Activated naive CD8-positive, alpha-beta T cell treated with anti-CD3 and anti-CD28 coated beads, Interleukin-2, amount 10 ng/mL, durations not matched to agents 7 days and 5 days (primary cell): ENCODE measurements at regions not wholly inside any gene's neighbourhood (a gene's known extent, or its start where the extent isn't known, plus 50 kb on each side); places are given as distances from the start of the nearest gene placed in this dataset.

Source experiments
- ATAC-seq: fragments of 150-1000 bp; cut with Tn5 transposase; one replicate; pipeline ENCODE4 v1.10.0; 2021; ENCODE audit warnings: low read depth, moderate library complexity
- POLR2A ChIA-PET: fragments of 350-600 bp; sonication (Branson Sonifier 250); formaldehyde crosslinking; loops from one replicate; lab custom pipeline; 2021; ENCODE audit warnings: antibody characterized with exemption; lab: Charles Lee
- DNase-seq: peaks from one replicate; pipeline ENCODE4 v3.0.0; 2021
- H3K27ac Mint-ChIP-seq: one replicate; pipeline ENCODE4 v1.8.0; 2022; ENCODE audit warnings: mild to moderate bottlenecking, mixed read lengths
- H3K27me3 Mint-ChIP-seq: one replicate; pipeline ENCODE4 v1.8.0; 2022; ENCODE audit warnings: mild to moderate bottlenecking, moderate library complexity, mixed read lengths
- H3K36me3 Mint-ChIP-seq: one replicate; pipeline ENCODE4 v1.8.0; 2021; ENCODE audit warnings: mild to moderate bottlenecking, mixed read lengths
- H3K4me1 Mint-ChIP-seq: one replicate; pipeline ENCODE4 v1.8.0; 2021; ENCODE audit warnings: mixed read lengths
- H3K4me3 Mint-ChIP-seq: one replicate; pipeline ENCODE4 v1.8.0; 2022; ENCODE audit warnings: mild to moderate bottlenecking, moderate library complexity, mixed read lengths
- H3K9me3 Mint-ChIP-seq: one replicate; pipeline ENCODE4 v1.8.0; 2021; ENCODE audit warnings: mixed read lengths

DNA sequence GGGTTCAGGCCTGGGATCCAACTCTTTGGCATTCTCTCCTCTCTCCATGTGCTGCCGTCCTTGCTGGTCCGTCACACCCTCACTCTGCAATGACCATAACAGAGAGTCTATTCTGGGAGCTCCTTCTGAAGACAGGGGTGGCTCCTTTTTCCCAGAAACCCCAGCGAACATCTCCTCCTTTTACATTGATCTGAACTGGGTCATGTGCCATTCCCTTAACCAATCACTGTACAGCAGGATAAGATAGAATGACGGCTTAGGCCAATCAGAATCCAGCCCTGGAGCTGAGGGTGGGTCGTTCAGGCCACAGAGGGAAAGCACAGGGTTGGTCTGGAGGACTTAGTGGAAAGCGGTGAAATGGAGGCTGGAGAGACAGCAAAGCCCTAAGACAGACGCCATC, 740.1 kb downstream of the MATN1 start:
- peaks cover 1% of the 10 kb centered on the region for H3K27me3 Mint-ChIP-seq
- no peaks in the 10 kb centered on the region for H3K9me3 Mint-ChIP-seq
- no peak for DNase-seq
- H3K4me1 Mint-ChIP-seq: no peaks in the 10 kb centered on the region
- POLR2A ChIA-PET: no interaction called here
- no peak for ATAC-seq
- H3K36me3 Mint-ChIP-seq: no peaks in the 10 kb centered on the region
- H3K27ac Mint-ChIP-seq: no peak overlapping the region
- no peak overlapping the region for H3K4me3 Mint-ChIP-seq

DNA sequence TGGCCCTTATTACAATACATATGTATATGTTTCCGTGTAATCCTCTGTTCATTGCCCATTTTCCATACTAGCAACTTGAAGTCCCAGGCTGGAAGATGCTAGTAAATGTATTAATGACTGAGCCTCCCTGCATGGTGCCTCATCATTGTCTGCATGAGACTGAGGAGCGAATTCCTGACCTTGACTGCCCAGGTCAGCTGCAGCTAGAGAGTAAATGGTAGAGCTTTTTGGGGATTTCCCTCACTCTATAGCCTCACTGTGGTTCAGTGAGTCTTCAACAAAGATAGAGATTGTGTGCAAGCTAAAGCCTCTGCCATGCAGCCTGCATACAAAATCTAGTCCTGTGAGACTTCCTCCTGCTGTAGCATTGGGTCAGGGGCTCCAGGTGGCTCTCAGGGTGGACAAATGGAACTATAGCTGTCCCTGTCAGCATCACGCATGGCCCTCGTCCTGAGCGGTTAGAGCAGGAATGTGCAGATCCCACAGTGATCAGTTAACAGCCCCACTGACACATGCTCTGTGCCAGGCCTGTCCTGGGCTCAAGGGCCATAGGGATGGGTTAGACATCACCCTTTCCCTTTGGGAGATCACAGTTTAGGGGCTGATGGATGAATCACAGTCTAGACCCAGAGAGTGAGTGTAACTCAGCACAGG, 741.7 kb downstream of the MATN1 start:
- Mint-ChIP-seq H3K9me3 (no peaks in the 10 kb centered on the region), H3K27ac (no peak overlapping the region), H3K4me1 (no peaks in the 10 kb centered on the region), H3K27me3 (peaks cover 6% of the 10 kb centered on the region), H3K4me3 (no peak overlapping the region), H3K36me3 (no peaks in the 10 kb centered on the region)
- no peak for DNase-seq
- POLR2A ChIA-PET: no interaction called here
- ATAC-seq: no peak

DNA sequence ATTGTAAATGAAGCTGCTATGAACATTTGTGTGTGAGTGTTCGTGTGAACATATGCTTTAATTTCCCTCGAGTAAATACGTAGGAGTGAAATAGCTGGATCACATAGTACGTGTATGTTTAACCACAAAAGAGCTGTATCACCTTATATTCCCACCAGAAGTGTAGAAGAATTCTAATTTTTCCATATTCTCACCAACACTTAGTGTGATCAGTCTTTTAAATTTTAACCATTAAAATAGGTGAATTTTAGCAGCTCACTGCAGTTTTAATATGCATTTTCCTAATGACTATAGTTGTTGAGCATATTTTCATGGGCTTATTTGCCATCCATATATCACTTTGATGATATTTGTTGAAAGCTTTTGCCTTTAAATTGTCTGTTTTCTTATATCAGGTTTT, 741.2 kb downstream of the PTPRU start:
- no peak overlapping the region for H3K4me3 Mint-ChIP-seq
- no peaks in the 10 kb centered on the region for H3K36me3 Mint-ChIP-seq
- H3K4me1 Mint-ChIP-seq: no peaks in the 10 kb centered on the region
- no peak for DNase-seq
- no peaks in the 10 kb centered on the region for H3K9me3 Mint-ChIP-seq
- H3K27me3 Mint-ChIP-seq: peaks cover 7% of the 10 kb centered on the region
- no peak overlapping the region for H3K27ac Mint-ChIP-seq
- ATAC-seq: no peak
- POLR2A ChIA-PET: no interaction called here

DNA sequence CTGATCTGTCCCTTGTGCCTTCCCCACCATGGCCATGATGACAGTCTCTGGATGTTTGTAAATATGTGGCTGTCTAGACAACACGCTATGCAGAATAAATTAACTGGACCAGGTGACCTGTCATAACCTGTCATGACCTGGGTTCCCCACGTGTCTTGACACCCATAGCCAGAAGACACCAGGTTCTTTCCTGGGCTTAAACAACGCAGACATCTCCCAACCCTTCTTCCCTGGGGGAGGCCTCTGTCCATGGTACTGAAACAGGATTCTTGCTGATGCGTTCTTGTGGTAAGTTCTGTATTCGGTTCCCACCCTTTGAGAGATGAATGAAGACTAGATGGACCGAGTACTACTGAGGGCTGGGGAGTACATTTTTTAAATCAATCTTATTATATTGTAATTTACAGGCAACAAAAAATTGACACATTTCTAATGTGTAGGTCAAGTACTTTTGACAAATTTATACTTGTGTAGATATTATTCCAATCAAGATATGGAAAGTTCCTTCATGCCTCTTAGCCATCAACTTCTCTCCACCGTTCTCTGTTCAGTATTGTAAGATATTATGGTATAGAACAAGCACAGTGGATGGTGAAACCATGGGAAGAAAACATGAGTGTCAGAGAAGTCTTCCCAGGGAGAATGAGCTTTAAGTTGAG, 738.8 kb downstream of the PTPRU start:
- Mint-ChIP-seq H3K4me3 (no peak overlapping the region), H3K4me1 (no peaks in the 10 kb centered on the region), H3K9me3 (no peaks in the 10 kb centered on the region), H3K27ac (no peak overlapping the region), H3K36me3 (no peaks in the 10 kb centered on the region), H3K27me3 (peaks cover 10% of the 10 kb centered on the region)
- POLR2A ChIA-PET: no interaction called here
- no peak for ATAC-seq
- DNase-seq: no peak

DNA sequence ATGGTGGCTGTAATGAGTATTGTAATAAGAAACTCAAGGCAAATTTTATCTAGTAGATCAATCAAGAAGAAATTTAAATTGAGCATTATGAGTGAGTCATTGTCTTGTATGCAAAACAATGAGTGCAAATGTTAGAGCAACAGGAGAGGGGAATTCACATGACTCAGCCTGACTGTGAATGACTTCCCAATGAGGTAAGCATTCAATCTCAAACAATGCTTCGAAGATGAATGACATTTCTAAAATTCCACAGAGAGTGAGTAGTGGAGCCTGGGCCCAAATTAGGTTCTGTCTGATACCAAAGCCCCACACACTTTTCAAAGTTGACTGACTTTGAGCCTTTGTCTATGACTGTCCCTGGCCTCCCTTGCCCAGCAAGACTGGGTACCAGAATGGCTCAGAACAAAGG, 738.0 kb downstream of the PTPRU start:
- POLR2A ChIA-PET: no interaction called here
- Mint-ChIP-seq H3K9me3 (no peaks in the 10 kb centered on the region), H3K36me3 (no peaks in the 10 kb centered on the region), H3K27ac (no peak overlapping the region), H3K4me1 (no peaks in the 10 kb centered on the region), H3K27me3 (peaks cover 10% of the 10 kb centered on the region), H3K4me3 (no peak overlapping the region)
- ATAC-seq (no peak), DNase-seq (no peak)

DNA sequence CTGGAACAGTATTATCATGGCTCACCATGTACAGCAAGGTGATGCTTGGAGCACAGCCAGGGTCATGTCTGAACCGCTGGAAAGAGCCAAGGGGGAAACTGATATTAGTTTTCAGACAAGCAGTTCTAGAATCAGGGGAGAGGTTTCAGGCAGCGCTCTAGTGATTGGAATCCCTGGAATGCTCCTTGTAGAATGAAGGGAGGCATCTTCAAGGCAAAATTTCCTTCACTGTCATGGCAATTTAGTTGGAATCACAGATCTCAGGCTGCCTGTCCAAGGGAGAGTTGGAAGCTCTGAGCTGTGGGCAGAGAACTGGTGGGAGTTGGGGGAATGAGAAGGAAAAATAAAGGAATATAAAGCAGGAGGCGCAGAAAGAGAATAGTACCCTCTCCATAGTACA, 737.1 kb downstream of the PTPRU start:
- no peaks in the 10 kb centered on the region for H3K4me1 Mint-ChIP-seq
- no peak for ATAC-seq
- peaks cover 10% of the 10 kb centered on the region for H3K27me3 Mint-ChIP-seq
- H3K4me3 Mint-ChIP-seq: no peak overlapping the region
- POLR2A ChIA-PET: no interaction called here
- no peaks in the 10 kb centered on the region for H3K9me3 Mint-ChIP-seq
- H3K27ac Mint-ChIP-seq: no peak overlapping the region
- DNase-seq: no peak
- H3K36me3 Mint-ChIP-seq: no peaks in the 10 kb centered on the region

DNA sequence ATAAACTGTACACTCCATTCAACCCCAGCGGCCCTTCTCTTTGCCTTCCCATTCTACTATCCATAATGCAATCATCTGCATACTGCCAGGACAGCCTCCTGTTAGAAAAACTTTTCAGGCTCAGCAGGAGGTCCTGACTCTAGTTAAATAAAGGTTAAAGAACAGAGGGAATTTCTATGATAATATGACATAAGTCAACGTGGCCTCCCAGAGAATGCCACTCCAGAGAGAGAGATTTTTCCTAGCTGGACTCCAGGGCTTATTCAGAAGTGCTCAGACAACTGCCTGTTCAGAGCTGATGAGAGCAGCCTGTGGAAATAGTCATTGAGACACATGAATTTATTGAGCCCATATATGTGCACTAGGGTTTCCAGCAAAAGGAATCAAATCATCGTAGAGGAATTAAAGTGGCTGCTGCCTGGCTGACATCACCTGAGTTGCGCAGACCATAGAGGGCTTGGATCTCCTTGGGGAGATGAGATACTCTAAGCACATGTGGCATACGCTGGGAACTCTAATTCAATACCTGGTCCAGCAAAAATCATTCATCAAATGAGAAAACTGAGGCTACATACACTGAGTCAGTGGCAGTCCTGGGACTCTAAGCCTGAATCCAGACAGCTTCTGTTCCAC, 736.2 kb downstream of the PTPRU start:
- no peaks in the 10 kb centered on the region for H3K9me3 Mint-ChIP-seq
- no peak for DNase-seq
- H3K27ac Mint-ChIP-seq: no peak overlapping the region
- no peaks in the 10 kb centered on the region for H3K4me1 Mint-ChIP-seq
- H3K36me3 Mint-ChIP-seq: no peaks in the 10 kb centered on the region
- peaks cover 5% of the 10 kb centered on the region for H3K27me3 Mint-ChIP-seq
- ATAC-seq: no peak
- POLR2A ChIA-PET: no interaction called here
- H3K4me3 Mint-ChIP-seq: no peak overlapping the region

DNA sequence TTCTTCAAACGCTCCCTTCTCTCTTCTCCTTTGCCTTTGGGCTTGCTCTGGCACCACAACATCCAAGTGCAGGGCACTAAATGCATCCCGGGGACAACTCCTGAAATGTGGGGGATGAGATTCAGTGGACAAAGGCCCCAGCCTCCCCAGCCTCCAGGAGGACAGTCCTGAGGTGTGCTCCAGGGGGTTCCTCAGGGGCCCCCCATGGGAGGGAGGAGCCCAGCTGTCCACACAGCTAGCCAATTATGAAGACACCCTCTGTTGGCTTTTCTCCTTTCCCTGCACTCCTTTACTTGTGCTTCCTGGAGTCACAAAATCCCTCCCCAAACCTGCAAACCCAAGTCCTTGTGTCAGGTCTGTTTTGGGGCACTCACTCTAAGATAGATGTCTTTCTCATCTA, 735.4 kb downstream of the PTPRU start:
- DNase-seq (no peak), ATAC-seq (no peak)
- H3K9me3 Mint-ChIP-seq: no peaks in the 10 kb centered on the region
- H3K4me3 Mint-ChIP-seq: no peak overlapping the region
- peaks cover 4% of the 10 kb centered on the region for H3K27me3 Mint-ChIP-seq
- no peaks in the 10 kb centered on the region for H3K4me1 Mint-ChIP-seq
- no peak overlapping the region for H3K27ac Mint-ChIP-seq
- no peaks in the 10 kb centered on the region for H3K36me3 Mint-ChIP-seq
- POLR2A ChIA-PET: no interaction called here

DNA sequence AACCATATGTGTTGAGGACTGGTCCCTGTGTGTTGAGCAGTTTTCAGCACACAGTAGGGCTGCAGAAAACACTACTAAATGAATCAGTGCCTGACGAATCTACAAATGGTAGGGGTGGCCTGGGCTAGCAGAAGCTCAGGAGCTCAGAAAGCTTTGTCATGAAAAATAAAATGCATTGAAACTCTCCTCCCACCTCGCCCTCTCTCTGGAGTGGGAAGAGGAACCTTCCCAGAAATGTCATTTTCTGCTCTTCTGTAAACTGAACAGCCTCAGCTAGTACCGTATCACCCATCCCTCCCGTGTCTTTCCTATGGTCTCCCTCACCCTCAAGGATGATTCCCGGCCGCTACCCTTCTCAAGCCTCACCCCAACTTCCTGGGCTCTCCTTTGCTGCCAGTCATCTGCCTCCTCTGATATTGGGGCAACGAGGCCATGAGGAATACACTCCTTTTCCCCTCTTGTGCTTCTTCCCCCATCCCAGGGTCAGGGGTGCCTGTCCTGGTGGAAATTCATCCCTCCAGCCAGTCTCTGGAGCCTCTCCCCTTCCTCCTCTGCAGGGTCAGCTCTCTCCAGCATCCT, 734.5 kb downstream of the PTPRU start:
- H3K4me3 Mint-ChIP-seq: no peak overlapping the region
- no peaks in the 10 kb centered on the region for H3K36me3 Mint-ChIP-seq
- no peak overlapping the region for H3K27ac Mint-ChIP-seq
- H3K4me1 Mint-ChIP-seq: no peaks in the 10 kb centered on the region
- no peaks in the 10 kb centered on the region for H3K9me3 Mint-ChIP-seq
- POLR2A ChIA-PET: no interaction called here
- DNase-seq (no peak), ATAC-seq (no peak)
- peaks cover 4% of the 10 kb centered on the region for H3K27me3 Mint-ChIP-seq

DNA sequence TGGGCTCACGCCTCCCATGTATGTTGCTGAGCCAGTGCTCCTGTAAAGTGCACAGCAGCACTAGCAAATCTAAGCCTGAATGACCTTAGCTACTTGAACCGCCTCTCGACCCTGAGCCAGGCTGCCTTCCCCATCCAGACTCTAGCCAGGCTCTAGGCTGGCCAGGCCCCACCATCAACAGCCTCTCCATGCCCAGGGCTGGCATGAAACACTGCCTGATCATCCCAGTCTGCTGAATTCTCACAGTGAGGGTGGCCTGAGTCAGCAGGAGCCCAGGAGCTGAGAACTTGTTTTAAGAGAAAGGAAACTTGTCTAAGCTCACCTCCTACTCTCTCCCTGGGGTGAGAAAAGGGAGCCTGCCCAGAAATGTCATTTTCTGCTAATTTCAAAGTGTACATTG, 733.3 kb downstream of the PTPRU start:
- DNase-seq (no peak), ATAC-seq (no peak)
- Mint-ChIP-seq H3K4me1 (no peaks in the 10 kb centered on the region), H3K36me3 (no peaks in the 10 kb centered on the region), H3K4me3 (no peak overlapping the region), H3K9me3 (no peaks in the 10 kb centered on the region), H3K27ac (no peak overlapping the region), H3K27me3 (peaks cover 4% of the 10 kb centered on the region)
- POLR2A ChIA-PET: no interaction called here

DNA sequence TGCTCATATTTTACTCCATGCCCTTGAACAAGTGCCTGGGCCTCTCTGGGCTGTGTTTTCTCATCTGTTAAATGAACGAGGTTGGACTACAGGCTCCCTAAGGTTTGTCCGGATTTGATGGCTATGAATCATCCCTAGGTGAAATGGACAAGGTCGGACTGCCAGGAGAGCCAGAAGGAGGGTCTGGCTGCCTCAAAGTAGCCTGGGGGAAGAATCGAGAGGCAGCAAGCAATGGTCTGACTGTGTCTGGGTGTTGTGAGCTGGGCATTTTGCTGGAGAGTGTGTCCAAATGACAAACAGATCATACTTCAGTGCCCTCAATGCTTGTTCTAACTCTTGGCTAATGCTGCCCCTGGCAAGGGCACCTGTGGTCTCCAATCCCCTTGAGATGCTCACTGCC, 730.9 kb downstream of the PTPRU start:
- H3K27ac Mint-ChIP-seq: no peak overlapping the region
- no peak overlapping the region for H3K4me3 Mint-ChIP-seq

DNA sequence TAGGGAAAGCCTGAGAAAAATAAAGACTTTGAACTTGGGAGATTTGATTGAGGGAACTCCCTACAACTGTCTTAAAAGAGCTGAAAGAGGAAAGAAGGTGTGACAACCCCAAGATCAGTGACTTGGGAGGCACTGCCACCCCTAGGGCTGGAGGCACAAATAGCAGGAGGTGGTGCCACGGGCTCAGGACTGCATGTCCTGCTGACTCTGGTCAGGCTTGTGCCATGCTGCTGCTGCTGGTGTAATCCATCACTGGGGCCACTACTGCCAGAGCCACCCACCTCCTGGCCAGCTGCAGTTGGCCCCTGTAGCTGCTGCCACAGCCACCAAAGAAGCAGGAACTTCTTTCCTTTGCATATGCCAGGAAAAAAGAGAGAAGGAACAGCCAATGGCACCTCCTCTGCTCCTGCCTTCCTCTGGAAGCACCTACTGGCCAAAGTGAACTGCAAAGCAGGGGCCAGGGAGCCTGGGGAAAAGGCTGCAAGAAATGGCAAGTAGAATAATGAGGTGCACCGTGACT, 730.3 kb downstream of the PTPRU start:
- POLR2A ChIA-PET: no interaction called here
- Mint-ChIP-seq H3K4me1 (no peaks in the 10 kb centered on the region), H3K9me3 (no peaks in the 10 kb centered on the region), H3K27me3 (peaks cover under 1% of the 10 kb centered on the region), H3K4me3 (no peak overlapping the region), H3K27ac (no peak overlapping the region), H3K36me3 (no peaks in the 10 kb centered on the region)
- ATAC-seq (no peak), DNase-seq (no peak)

More for the DNA sequence above, 730.9 kb downstream of the PTPRU start:
- no peak for DNase-seq
- H3K9me3 Mint-ChIP-seq: no peaks in the 10 kb centered on the region
- H3K36me3 Mint-ChIP-seq: no peaks in the 10 kb centered on the region
- ATAC-seq: no peak
- H3K4me1 Mint-ChIP-seq: no peaks in the 10 kb centered on the region
- POLR2A ChIA-PET: no interaction called here
- peaks cover 4% of the 10 kb centered on the region for H3K27me3 Mint-ChIP-seq

DNA sequence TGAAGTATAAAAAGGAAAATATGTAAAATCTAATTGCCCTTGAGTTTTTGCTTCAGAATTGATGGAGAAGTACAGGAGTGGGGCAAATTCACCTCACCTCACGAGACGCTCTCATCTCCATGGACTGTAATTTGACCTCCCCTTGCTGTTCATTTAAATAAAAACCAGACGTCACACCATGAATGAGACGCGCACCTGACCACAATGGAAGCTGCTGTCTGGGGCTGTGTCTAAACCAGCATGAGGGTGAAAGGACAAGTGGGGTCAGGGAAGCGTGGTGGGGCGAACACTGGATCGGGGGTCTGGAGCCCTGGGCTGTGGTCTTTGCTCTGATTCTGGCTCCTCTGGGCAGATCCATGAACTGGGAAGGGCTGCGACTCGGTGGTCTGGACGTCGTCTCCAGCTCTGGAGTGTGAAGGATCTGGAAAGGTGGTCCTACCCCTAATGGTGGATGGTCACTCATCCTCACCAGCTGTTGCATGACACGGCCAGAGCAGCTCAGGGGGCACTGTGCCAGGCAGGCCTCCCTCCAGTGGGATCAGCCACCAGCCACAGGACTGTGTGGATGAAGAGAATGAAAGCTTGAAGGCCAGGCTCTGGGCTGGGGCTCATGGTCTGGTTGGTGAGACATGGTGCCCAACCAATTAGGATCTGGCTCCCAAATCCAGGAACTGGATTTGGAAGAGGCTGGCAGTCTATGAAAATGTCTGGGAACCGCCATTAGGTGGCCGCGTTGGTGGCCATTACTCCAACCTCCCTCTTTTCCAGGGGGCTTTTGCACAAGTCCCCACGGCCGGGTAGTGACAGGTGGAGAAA, 728.6 kb downstream of the PTPRU start:
- DNase-seq (no peak), ATAC-seq (no peak)
- no peaks in the 10 kb centered on the region for H3K9me3 Mint-ChIP-seq
- H3K27ac Mint-ChIP-seq: no peak overlapping the region
- no peaks in the 10 kb centered on the region for H3K4me1 Mint-ChIP-seq
- no peak overlapping the region for H3K4me3 Mint-ChIP-seq
- H3K27me3 Mint-ChIP-seq: no peaks in the 10 kb centered on the region
- POLR2A ChIA-PET: no interaction called here
- H3K36me3 Mint-ChIP-seq: no peaks in the 10 kb centered on the region
